K562 (cell line): ENCODE measurements at regions not wholly inside any gene's neighbourhood (a gene's known extent, or its start where the extent isn't known, plus 50 kb on each side); places are given as distances from the start of the nearest gene placed in this dataset.
"Not testable (repeated sequence)": the region's sequence is repeated elsewhere in the genome, so short reads cannot be mapped to it uniquely, and the experiment has no call there.

Experiments used
- ATAC-seq: fragments of 200-7000 bp; cut with Tn5 transposase; 3 replicates; pipeline ENCODE4 v1.9.1; 2020; ENCODE audit warnings: moderate library complexity
- BruUV-seq: library from RNA; stranded (reverse); fragments of 400-500 nt; replicated peaks from 2 replicates; lab custom pipeline; 2021; lab: Mats Ljungman, UMichigan
- CTCF ChIA-PET: fragments of 300-600 bp; formaldehyde crosslinking; extraction: SDS; loops from one replicate; lab custom pipeline; 2021; ENCODE audit warnings: low intra/inter-chr PET ratio; lab: Yijun Ruan, JAX
- POLR2A ChIA-PET: fragments of 300-600, 350-650 bp; sonication (Branson Sonifier 250); formaldehyde crosslinking; extraction: SDS; loops from one replicate; lab custom pipeline; 2021; ENCODE audit warnings: antibody characterized with exemption, inconsistent platforms; lab: Yijun Ruan, JAX
- DNase-seq, 4 experiments: peaks; one replicate each; pipeline versions ENCODE4 v3.0.0 to v3.0.0-alpha.2; 2011 to 2018; ENCODE audit warnings: low spot score in 3 of 4, mixed read lengths in 3 of 4; ENCODE audit errors: extremely low read depth in 1 of 4
- FAIRE-seq: peaks from 2 replicates; lab custom pipeline; 2011; peaks lifted over from hg19 to GRCh38; lab: Jason Lieb, UNC
- H2AFZ ChIP-seq: 2 replicates; pipeline ENCODE4 v1.6.0; 2011; ENCODE audit warnings: low read depth, low read length, control low read depth, inconsistent platforms
- H3K27ac ChIP-seq: fragments of 200-600 bp; 3 replicates; pipeline ENCODE4 v1.8.0; 2011; ENCODE audit warnings: low read depth, mild to moderate bottlenecking, control low read depth, inconsistent platforms, low read length, moderate library complexity, mixed read lengths; ENCODE audit errors: extremely low read depth
- H3K27me3 ChIP-seq, 2 experiments: fragments of 300-600 bp in 1 of 2; 2 replicates in 1 of 2; 3 replicates in 1 of 2; pipeline versions ENCODE4 v1.6.0 to v1.8.0; 2011; ENCODE audit warnings: inconsistent platforms in 2 of 2, low read length in 2 of 2, mild to moderate bottlenecking in 1 of 2, mixed read lengths in 1 of 2, moderate library complexity in 1 of 2; ENCODE audit not compliant: control insufficient read depth in 2 of 2, insufficient read depth in 2 of 2
- H3K36me3 ChIP-seq: fragments of 300-600 bp; 3 replicates; pipeline ENCODE4 v1.8.0; 2011; ENCODE audit warnings: mild to moderate bottlenecking, low read length, inconsistent platforms; ENCODE audit not compliant: control insufficient read depth, insufficient read depth
- H3K4me1 ChIP-seq, 2 experiments: fragments of 200-600 bp in 1 of 2; replicated peaks in 1 of 2; 2 replicates in 1 of 2; 3 replicates in 1 of 2; pipeline versions ENCODE4 v1.5.1 to v1.8.0; 2011; ENCODE audit warnings: inconsistent platforms in 2 of 2, low read length in 2 of 2, mild to moderate bottlenecking in 1 of 2, mixed read lengths in 1 of 2, moderate library complexity in 1 of 2; ENCODE audit not compliant: control insufficient read depth in 2 of 2, insufficient read depth in 2 of 2
- H3K4me2 ChIP-seq: 2 replicates; pipeline ENCODE4 v1.6.1; 2011; ENCODE audit warnings: low read length, control low read depth, inconsistent platforms, mixed read lengths; ENCODE audit not compliant: insufficient read depth
- H3K4me3 ChIP-seq: fragments of 200-600 bp; sonication (generic), shearing (Covaris generic); 2 replicates; pipeline ENCODE4 v1.5.1; 2016; ENCODE audit warnings: control low read depth, inconsistent platforms
- H3K79me2 ChIP-seq: fragments of 200-600 bp; 3 replicates; pipeline ENCODE4 v1.8.0; 2011; ENCODE audit warnings: low read length, inconsistent platforms; ENCODE audit not compliant: control insufficient read depth, insufficient read depth
- H3K9ac ChIP-seq, 2 experiments: 2 replicates each; pipeline versions ENCODE4 v1.6.0 to v1.6.1; 2011; ENCODE audit warnings: low read depth in 2 of 2, low read length in 2 of 2, control low read depth in 1 of 2, inconsistent platforms in 1 of 2, mild to moderate bottlenecking in 1 of 2, mixed read lengths in 1 of 2; ENCODE audit not compliant: insufficient read depth in 1 of 2
- H3K9me1 ChIP-seq: one replicate; pipeline ENCODE4 v1.6.0; 2011; ENCODE audit warnings: inconsistent platforms, mild to moderate bottlenecking, low read length, moderate library complexity; ENCODE audit not compliant: control insufficient read depth, insufficient read depth
- H3K9me3 ChIP-seq: replicated peaks from 2 replicates; pipeline ENCODE4 v1.5.1; 2011; ENCODE audit warnings: low read depth, low read length, inconsistent platforms; ENCODE audit not compliant: control insufficient read depth, insufficient read depth
- H4K20me1 ChIP-seq: replicated peaks from 2 replicates; pipeline ENCODE4 v1.6.1; 2011; ENCODE audit warnings: low read length, inconsistent platforms, mixed read lengths; ENCODE audit not compliant: control insufficient read depth, insufficient read depth
- C11orf30 ChIP-seq: fragments of 450-650 bp; IDR thresholded peaks from 2 replicates; pipeline ENCODE4 v1.6.1; 2016; ENCODE audit warnings: low read depth, mild to moderate bottlenecking
- DMBX1 ChIP-seq: fragments of 250-450 bp; sonication (Bioruptor Pico); IDR thresholded peaks from 2 replicates; pipeline ENCODE4 v1.8.0; 2022; ENCODE audit warnings: inconsistent platforms, mild to moderate bottlenecking, moderate library complexity, borderline replicate concordance
- MAFF ChIP-seq: IDR thresholded peaks from 2 replicates; pipeline ENCODE4 v1.6.1; 2012; ENCODE audit warnings: low read length, improper control_type of control experiment
- MAFG ChIP-seq: fragments of 450-650 bp; conservative IDR thresholded peaks from 2 replicates; pipeline ENCODE4 v1.6.1; 2016; ENCODE audit warnings: missing genetic modification characterization, missing compliant biosample characterization
- MCM5 ChIP-seq: fragments of 450-650 bp; IDR thresholded peaks from 2 replicates; pipeline ENCODE4 v1.6.1; 2016; ENCODE audit warnings: low read depth
- NFE2 ChIP-seq: IDR thresholded peaks from 2 replicates; pipeline ENCODE4 v1.6.1; 2014; ENCODE audit warnings: antibody characterized with exemption, low read depth
- PRMT5 ChIP-seq: sonication (generic); formaldehyde crosslinking; IDR thresholded peaks from 2 replicates; pipeline ENCODE4 v1.5.0; 2020; ENCODE audit warnings: missing genetic modification reagents
- ZNF316 ChIP-seq: fragments of 450-650 bp; IDR thresholded peaks from 2 replicates; pipeline ENCODE4 v1.6.1; 2016
- WGBS: fragments of 100-300 bp; shearing (Covaris generic); methylation state at CpG from one replicate; pipeline ENCODE4 v1.1.6; 2016; ENCODE audit warnings: low coverage, mixed read lengths; ENCODE audit not compliant: insufficient coverage; ENCODE audit errors: missing lambda C conversion rate; 5-methylcytosine and 5-hydroxymethylcytosine counted together
- in situ Hi-C: fragments of 300-500 bp; cut with MboI; formaldehyde crosslinking; loops from 4 replicates; pipeline ENCODE4 v1.15.0; 2018; ENCODE audit warnings: inconsistent platforms, mixed read lengths
- intact Hi-C: fragments of 100-400 bp; cut with micrococcal nuclease; formaldehyde crosslinking; loops from 2 replicates; pipeline ENCODE4 v1.14.2; 2022
- TF ChIP-seq, protein P1 (sequence below): fragments of 450-650 bp; conservative IDR thresholded peaks from 2 replicates; pipeline ENCODE4 v1.6.1; 2016; ENCODE audit warnings: missing genetic modification characterization, low read depth, mild to moderate bottlenecking, control low read depth, missing compliant biosample characterization
- TF ChIP-seq, protein P2 (sequence below): IDR thresholded peaks from 2 replicates; pipeline ENCODE4 v1.6.1; 2012; ENCODE audit warnings: low read depth, low read length, improper control_type of control experiment, borderline replicate concordance
- TF ChIP-seq, protein P3 (sequence below): sonication (generic); formaldehyde crosslinking; IDR thresholded peaks from 2 replicates; pipeline ENCODE4 v1.8.1; 2022; ENCODE audit warnings: missing genetic modification reagents

DNA sequence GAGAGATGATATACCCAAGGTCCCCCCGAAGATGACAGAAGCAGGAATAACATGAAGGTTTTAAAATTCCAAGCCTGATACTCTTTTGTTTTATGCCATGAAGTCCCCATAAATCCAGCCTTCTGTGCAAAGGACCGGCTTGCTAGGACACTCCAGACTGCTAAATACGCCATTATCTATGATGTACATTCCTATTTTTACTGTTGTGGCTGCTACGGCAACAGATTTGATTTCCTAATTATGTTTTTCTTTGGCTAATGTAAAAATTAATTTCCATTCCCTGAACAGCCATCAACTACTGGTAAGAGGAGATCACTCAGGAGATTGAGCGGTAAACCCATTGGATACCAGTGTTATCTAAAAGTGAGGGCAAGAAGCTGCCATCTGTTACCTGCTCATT is 1090.8 kb downstream of the TYW1 start (continued):
- TF ChIP-seq, protein P1, sequence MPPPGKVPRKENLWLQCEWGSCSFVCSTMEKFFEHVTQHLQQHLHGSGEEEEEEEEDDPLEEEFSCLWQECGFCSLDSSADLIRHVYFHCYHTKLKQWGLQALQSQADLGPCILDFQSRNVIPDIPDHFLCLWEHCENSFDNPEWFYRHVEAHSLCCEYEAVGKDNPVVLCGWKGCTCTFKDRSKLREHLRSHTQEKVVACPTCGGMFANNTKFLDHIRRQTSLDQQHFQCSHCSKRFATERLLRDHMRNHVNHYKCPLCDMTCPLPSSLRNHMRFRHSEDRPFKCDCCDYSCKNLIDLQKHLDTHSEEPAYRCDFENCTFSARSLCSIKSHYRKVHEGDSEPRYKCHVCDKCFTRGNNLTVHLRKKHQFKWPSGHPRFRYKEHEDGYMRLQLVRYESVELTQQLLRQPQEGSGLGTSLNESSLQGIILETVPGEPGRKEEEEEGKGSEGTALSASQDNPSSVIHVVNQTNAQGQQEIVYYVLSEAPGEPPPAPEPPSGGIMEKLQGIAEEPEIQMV (tag) = no peak
- TF ChIP-seq, protein P2, sequence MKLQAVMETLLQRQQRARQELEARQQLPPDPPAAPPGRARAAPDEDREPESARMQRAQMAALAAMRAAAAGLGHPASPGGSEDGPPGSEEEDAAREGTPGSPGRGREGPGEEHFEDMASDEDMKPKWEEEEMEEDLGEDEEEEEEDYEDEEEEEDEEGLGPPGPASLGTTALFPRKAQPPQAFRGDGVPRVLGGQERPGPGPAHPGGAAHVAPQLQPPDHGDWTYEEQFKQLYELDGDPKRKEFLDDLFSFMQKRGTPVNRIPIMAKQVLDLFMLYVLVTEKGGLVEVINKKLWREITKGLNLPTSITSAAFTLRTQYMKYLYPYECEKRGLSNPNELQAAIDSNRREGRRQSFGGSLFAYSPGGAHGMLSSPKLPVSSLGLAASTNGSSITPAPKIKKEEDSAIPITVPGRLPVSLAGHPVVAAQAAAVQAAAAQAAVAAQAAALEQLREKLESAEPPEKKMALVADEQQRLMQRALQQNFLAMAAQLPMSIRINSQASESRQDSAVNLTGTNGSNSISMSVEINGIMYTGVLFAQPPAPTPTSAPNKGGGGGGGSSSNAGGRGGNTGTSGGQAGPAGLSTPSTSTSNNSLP = no peak
- no peak for TF ChIP-seq PRMT5 (CRISPR knock-in tag)

DNA sequence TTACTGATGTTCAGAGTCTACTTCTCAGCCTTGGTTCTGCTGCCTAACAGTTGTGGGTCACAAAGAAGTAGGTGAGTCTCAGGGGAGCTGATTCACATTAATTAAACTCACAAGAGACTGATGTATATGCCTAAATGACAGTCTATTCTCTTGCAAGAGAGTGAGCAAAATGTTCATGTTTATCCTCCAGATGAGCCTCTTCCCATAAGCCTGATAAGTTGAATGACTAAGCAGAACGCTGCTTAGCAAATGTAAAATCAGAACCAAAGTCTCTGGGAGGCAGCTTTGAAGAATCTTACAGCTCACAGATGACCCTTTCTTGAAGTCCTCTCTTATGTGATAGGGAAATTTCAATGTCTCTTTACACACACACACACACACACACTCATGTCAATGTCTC is 1092.2 kb downstream of the TYW1 start:
- no TSS peak for BruUV-seq
- Histone ChIP-seq H2AFZ (no peak overlapping the region), H3K36me3 (no peaks in the 10 kb centered on the region), H3K79me2 (no peaks in the 10 kb centered on the region), H3K4me2 (no peak overlapping the region), H3K4me1 (no peaks in the 10 kb centered on the region), H3K4me3 (no peak overlapping the region), H3K27me3 (no peaks in the 10 kb centered on the region), H3K27ac (no peak overlapping the region), H3K9ac (no peak overlapping the region), H3K9me1 (no peaks in the 10 kb centered on the region), H4K20me1 (no peaks in the 10 kb centered on the region), H3K9me3 (no peaks in the 10 kb centered on the region)
- FAIRE-seq (peak; percentile 52), DNase-seq (no peak), ATAC-seq (peak; percentile 27; the same call in 1 of the 3 replicates)
- POLR2A ChIA-PET = no interaction called here
- CTCF ChIA-PET = no interaction called here
- 0% methylated on average over 1 of the region's 1 CpG for WGBS
- in situ Hi-C loops = no loop called here
- TF ChIP-seq NFE2 (peak; percentile 65), ZNF316 (peak; percentile 39), MAFG (tag) (peak; percentile 42), MAFF (peak; percentile 43), DMBX1 (CRISPR knock-in tag) (no peak), MCM5 (no peak), C11orf30 (peak; percentile 58; the same call in 1 of the 2 replicates)
- TF ChIP-seq, protein P3, sequence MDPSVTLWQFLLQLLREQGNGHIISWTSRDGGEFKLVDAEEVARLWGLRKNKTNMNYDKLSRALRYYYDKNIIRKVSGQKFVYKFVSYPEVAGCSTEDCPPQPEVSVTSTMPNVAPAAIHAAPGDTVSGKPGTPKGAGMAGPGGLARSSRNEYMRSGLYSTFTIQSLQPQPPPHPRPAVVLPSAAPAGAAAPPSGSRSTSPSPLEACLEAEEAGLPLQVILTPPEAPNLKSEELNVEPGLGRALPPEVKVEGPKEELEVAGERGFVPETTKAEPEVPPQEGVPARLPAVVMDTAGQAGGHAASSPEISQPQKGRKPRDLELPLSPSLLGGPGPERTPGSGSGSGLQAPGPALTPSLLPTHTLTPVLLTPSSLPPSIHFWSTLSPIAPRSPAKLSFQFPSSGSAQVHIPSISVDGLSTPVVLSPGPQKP (CRISPR knock-in tag) = no peak
- intact Hi-C loops = no loop called here

DNA sequence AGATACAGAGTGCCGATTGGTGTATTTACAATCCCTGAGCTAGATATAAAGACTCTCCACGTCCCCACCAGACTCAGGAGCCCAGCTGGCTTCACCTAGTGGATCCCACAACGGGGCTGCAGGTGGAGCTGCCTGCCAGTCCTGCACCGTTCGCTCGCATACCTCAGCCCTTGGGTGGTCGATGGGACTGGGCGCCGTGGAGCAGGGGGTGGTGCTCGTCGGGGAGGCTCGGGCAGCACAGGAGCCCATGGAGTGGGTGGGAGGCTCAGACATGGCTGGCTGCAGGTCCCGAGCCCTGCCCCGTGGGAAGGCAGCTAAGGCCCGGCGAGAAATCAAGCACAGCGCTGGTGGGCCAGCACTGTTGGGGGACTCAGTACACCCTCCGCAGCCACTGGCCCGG is 1093.6 kb downstream of the TYW1 start:
- H3K9ac ChIP-seq, H3K36me3 ChIP-seq, H3K4me2 ChIP-seq, H4K20me1 ChIP-seq, H3K9me3 ChIP-seq, in situ Hi-C loops, CTCF ChIA-PET, DNase-seq, H2AFZ ChIP-seq, H3K4me1 ChIP-seq, FAIRE-seq, ATAC-seq, H3K9me1 ChIP-seq, H3K79me2 ChIP-seq, BruUV-seq, intact Hi-C loops, H3K4me3 ChIP-seq, H3K27me3 ChIP-seq, H3K27ac ChIP-seq: not testable (repeated sequence)
- WGBS = 4% methylated on average over 11 of the region's 19 CpGs
- POLR2A ChIA-PET = interaction anchor here (0.6 kb wide), 1 partner anchor 651 kb away, joined by 3 read pairs; no protein-coding TSS in a partner anchor
